WERI-Rb-1 (cell line): ENCODE measurements at regions not wholly inside any gene's neighbourhood (a gene's known extent, or its start where the extent isn't known, plus 50 kb on each side); places are given as distances from the start of the nearest gene placed in this dataset.

ENCODE experiments used
- DNase-seq: peaks from one replicate; pipeline ENCODE4 v3.0.0-alpha.2; 2020
- H3K27ac ChIP-seq: fragments of 250-450 bp; sonication (Bioruptor Pico); 2 replicates; pipeline ENCODE4 v1.5.1; 2020; ENCODE audit warnings: mild to moderate bottlenecking, moderate library complexity
- H3K27me3 ChIP-seq: fragments of 250-450 bp; sonication (Bioruptor Pico); 2 replicates; pipeline ENCODE4 v1.5.1; 2021; ENCODE audit warnings: mild to moderate bottlenecking, low read depth, moderate library complexity; ENCODE audit not compliant: insufficient read depth, severe bottlenecking
- H3K36me3 ChIP-seq: fragments of 250-450 bp; sonication (Bioruptor Pico); 2 replicates; pipeline ENCODE4 v1.5.1; 2020; ENCODE audit warnings: mild to moderate bottlenecking, moderate library complexity
- H3K4me3 ChIP-seq: 2 replicates; pipeline ENCODE4 v1.5.1; 2011; ENCODE audit warnings: low read depth, mild to moderate bottlenecking, control low read depth, low read length
- H3K9me3 ChIP-seq: fragments of 250-450 bp; sonication (Bioruptor Pico); 2 replicates; pipeline ENCODE4 v1.5.1; 2021; ENCODE audit warnings: mild to moderate bottlenecking, moderate library complexity; ENCODE audit not compliant: severe bottlenecking
- TF ChIP-seq, protein P1 (sequence below): IDR thresholded peaks from 2 replicates; pipeline ENCODE4 v1.5.1; 2011; ENCODE audit warnings: low read depth, mild to moderate bottlenecking, control low read depth, inconsistent platforms, low read length

- Histone ChIP-seq H3K36me3 (no peaks in the 10 kb centered on the region), H3K27me3 (no peaks in the 10 kb centered on the region), H3K27ac (no peak overlapping the region), H3K4me3 (no peak overlapping the region), H3K9me3 (no peaks in the 10 kb centered on the region)
- DNase-seq, result no peak
- TF ChIP-seq, protein P1, sequence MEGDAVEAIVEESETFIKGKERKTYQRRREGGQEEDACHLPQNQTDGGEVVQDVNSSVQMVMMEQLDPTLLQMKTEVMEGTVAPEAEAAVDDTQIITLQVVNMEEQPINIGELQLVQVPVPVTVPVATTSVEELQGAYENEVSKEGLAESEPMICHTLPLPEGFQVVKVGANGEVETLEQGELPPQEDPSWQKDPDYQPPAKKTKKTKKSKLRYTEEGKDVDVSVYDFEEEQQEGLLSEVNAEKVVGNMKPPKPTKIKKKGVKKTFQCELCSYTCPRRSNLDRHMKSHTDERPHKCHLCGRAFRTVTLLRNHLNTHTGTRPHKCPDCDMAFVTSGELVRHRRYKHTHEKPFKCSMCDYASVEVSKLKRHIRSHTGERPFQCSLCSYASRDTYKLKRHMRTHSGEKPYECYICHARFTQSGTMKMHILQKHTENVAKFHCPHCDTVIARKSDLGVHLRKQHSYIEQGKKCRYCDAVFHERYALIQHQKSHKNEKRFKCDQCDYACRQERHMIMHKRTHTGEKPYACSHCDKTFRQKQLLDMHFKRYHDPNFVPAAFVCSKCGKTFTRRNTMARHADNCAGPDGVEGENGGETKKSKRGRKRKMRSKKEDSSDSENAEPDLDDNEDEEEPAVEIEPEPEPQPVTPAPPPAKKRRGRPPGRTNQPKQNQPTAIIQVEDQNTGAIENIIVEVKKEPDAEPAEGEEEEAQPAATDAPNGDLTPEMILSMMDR, result no peak
These were observed 79.4 kb upstream of the HIF1A start for GRCh38 chr14:61615743-61616523.

GRCh38 chr14:61616524-61617185 is 78.7 kb upstream of the HIF1A start:
- TF ChIP-seq, protein P1, result no peak
- Histone ChIP-seq H3K36me3 (no peaks in the 10 kb centered on the region), H3K27me3 (no peaks in the 10 kb centered on the region), H3K27ac (no peak overlapping the region), H3K4me3 (no peak overlapping the region), H3K9me3 (no peaks in the 10 kb centered on the region)
- no peak for DNase-seq

DNA sequence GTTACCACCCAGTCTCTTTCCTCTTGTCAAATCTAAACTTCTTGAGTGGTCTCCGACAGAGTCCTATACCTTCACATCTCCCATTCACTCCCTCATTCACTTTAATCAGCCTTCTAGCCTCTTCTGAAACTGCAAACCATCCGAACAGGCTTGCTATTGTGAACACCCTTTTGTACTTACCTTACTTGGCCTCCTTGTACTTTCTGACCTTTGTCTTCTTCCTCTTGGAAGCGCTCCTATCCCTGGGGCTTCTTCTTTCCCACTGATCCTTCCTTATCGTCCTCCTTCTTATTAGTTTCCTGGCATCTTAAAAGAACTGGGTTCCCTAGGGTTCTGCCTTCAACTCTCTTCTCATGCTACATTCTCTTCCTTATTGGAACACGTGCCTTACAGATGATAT is 76.9 kb upstream of the HIF1A start:
- Histone ChIP-seq H3K27me3 (no peaks in the 10 kb centered on the region), H3K9me3 (no peaks in the 10 kb centered on the region), H3K27ac (no peak overlapping the region), H3K4me3 (no peak overlapping the region), H3K36me3 (no peaks in the 10 kb centered on the region)
- TF ChIP-seq, protein P1, result no peak
- no peak for DNase-seq

- H3K4me3 ChIP-seq, result no peak overlapping the region
- H3K27me3 ChIP-seq, result no peaks in the 10 kb centered on the region
- no peak overlapping the region for H3K27ac ChIP-seq
- no peaks in the 10 kb centered on the region for H3K9me3 ChIP-seq
- TF ChIP-seq, protein P1, result no peak
- no peaks in the 10 kb centered on the region for H3K36me3 ChIP-seq
- DNase-seq, result no peak
These were observed 75.8 kb upstream of the HIF1A start for GRCh38 chr14:61619494-61619893.

GRCh38 chr14:61620130-61620946 is 75.0 kb upstream of the HIF1A start:
- Histone ChIP-seq H3K36me3 (no peaks in the 10 kb centered on the region), H3K27me3 (no peaks in the 10 kb centered on the region), H3K9me3 (no peaks in the 10 kb centered on the region), H3K27ac (no peak overlapping the region), H3K4me3 (no peak overlapping the region)
- TF ChIP-seq, protein P1, result no peak
- DNase-seq, result no peak
